ENCODE measurements at regions not wholly inside any gene's neighbourhood (a gene's known extent, or its start where the extent isn't known, plus 50 kb on each side); places are given as distances from the start of the nearest gene placed in this dataset.
"Not testable (repeated sequence)": the region's sequence is repeated elsewhere in the genome, so short reads cannot be mapped to it uniquely, and the experiment has no call there.

- Mint-ChIP-seq H3K36me3 (ENCODE audit: insufficient read depth, unreplicated experiment) (no peaks in the 10 kb centered on the region), H3K4me3 (ENCODE audit: unreplicated experiment) (no peak overlapping the region), H3K4me1 (ENCODE audit: low read depth, unreplicated experiment) (no peaks in the 10 kb centered on the region), H3K9me3 (ENCODE audit: unreplicated experiment) (no peaks in the 10 kb centered on the region), H3K27me3 (ENCODE audit: insufficient read depth, unreplicated experiment) (peaks cover 3% of the 10 kb centered on the region), H3K27ac (ENCODE audit: unreplicated experiment) (no peak overlapping the region)
- Histone ChIP-seq H3K9me3 (no peaks in the 10 kb centered on the region), H3K27me3 (replicated peaks; ENCODE audit: control insufficient read depth, insufficient read depth, low read length) (no peaks in the 10 kb centered on the region; the same call in 1 of the 2 replicates), H3K36me3 (ENCODE audit: control insufficient read depth, insufficient read depth, low read length) (no peaks in the 10 kb centered on the region), H3K4me1 (no peaks in the 10 kb centered on the region), H3K4me3 (ENCODE audit: low read depth, low read length) (no peak overlapping the region)
- CTCF ChIA-PET, result no interaction called here
- TF ChIP-seq CTCF (IDR thresholded peaks at IDR 0.05; ENCODE audit: insufficient read depth in 1 of 2, low read depth in 1 of 2, low read length in 1 of 2, severe bottlenecking in 1 of 2, unreplicated experiment in 1 of 2), result no peak
- BruUV-seq (replicated peaks), result no TSS peak
- DNase-seq, result no peak
- intact Hi-C loops (cut with micrococcal nuclease; ENCODE audit: unreplicated experiment), result no loop called here
- POLR2A ChIA-PET, result no interaction called here
These were observed 198.9 kb upstream of the SLC16A7 start for GRCh38 chr12:59396919-59397318.

- Histone ChIP-seq H3K27me3 (replicated peaks; ENCODE audit: control insufficient read depth, insufficient read depth, low read length) (no peaks in the 10 kb centered on the region; the same call in 1 of the 2 replicates), H3K9me3 (no peaks in the 10 kb centered on the region), H3K4me1 (no peaks in the 10 kb centered on the region), H3K4me3 (ENCODE audit: low read depth, low read length) (no peak overlapping the region), H3K36me3 (ENCODE audit: control insufficient read depth, insufficient read depth, low read length) (no peaks in the 10 kb centered on the region)
- POLR2A ChIA-PET, result no interaction called here
- CTCF ChIA-PET, result no interaction called here
- Mint-ChIP-seq H3K9me3 (ENCODE audit: unreplicated experiment) (no peaks in the 10 kb centered on the region), H3K4me1 (ENCODE audit: low read depth, unreplicated experiment) (no peaks in the 10 kb centered on the region), H3K27ac (ENCODE audit: unreplicated experiment) (no peak overlapping the region), H3K36me3 (ENCODE audit: insufficient read depth, unreplicated experiment) (no peaks in the 10 kb centered on the region), H3K27me3 (ENCODE audit: insufficient read depth, unreplicated experiment) (peaks cover 3% of the 10 kb centered on the region), H3K4me3 (ENCODE audit: unreplicated experiment) (no peak overlapping the region)
- no peak for DNase-seq
- no peak for TF ChIP-seq CTCF (IDR thresholded peaks at IDR 0.05; ENCODE audit: insufficient read depth in 1 of 2, low read depth in 1 of 2, low read length in 1 of 2, severe bottlenecking in 1 of 2, unreplicated experiment in 1 of 2)
- no TSS peak for BruUV-seq (replicated peaks)
- intact Hi-C loops (cut with micrococcal nuclease; ENCODE audit: unreplicated experiment), result no loop called here
These were observed 199.3 kb upstream of the SLC16A7 start for GRCh38 chr12:59396519-59396918.

- H3K36me3 ChIP-seq (ENCODE audit: control insufficient read depth, insufficient read depth, low read length); BruUV-seq (replicated peaks); H3K4me3 Mint-ChIP-seq (ENCODE audit: unreplicated experiment); H3K36me3 Mint-ChIP-seq (ENCODE audit: insufficient read depth, unreplicated experiment); H3K27ac Mint-ChIP-seq (ENCODE audit: unreplicated experiment); POLR2A ChIA-PET; H3K9me3 ChIP-seq; H3K4me1 Mint-ChIP-seq (ENCODE audit: low read depth, unreplicated experiment); intact Hi-C loops (cut with micrococcal nuclease; ENCODE audit: unreplicated experiment); H3K4me3 ChIP-seq (ENCODE audit: low read depth, low read length); CTCF ChIA-PET; DNase-seq; H3K4me1 ChIP-seq; H3K9me3 Mint-ChIP-seq (ENCODE audit: unreplicated experiment); H3K27me3 ChIP-seq (replicated peaks; ENCODE audit: control insufficient read depth, insufficient read depth, low read length): not testable (repeated sequence)
- H3K27me3 Mint-ChIP-seq (ENCODE audit: insufficient read depth, unreplicated experiment), result peaks cover 11% of the 10 kb centered on the region
These were observed 200.5 kb upstream of the SLC16A7 start for GRCh38 chr12:59395310-59395709.

- no peaks in the 10 kb centered on the region for H3K36me3 Mint-ChIP-seq (ENCODE audit: insufficient read depth, unreplicated experiment)
- no peak overlapping the region for H3K4me3 ChIP-seq (ENCODE audit: low read depth, low read length)
- H3K27me3 ChIP-seq (replicated peaks; ENCODE audit: control insufficient read depth, insufficient read depth, low read length), result no peaks in the 10 kb centered on the region
- no TSS peak for BruUV-seq (replicated peaks)
- ChIA-PET CTCF (no interaction called here), POLR2A (no interaction called here)
- H3K4me1 Mint-ChIP-seq (ENCODE audit: low read depth, unreplicated experiment), result no peaks in the 10 kb centered on the region
- no peaks in the 10 kb centered on the region for H3K4me1 ChIP-seq
- H3K36me3 ChIP-seq (ENCODE audit: control insufficient read depth, insufficient read depth, low read length), result no peaks in the 10 kb centered on the region
- intact Hi-C loops (cut with micrococcal nuclease; ENCODE audit: unreplicated experiment), result no loop called here
- DNase-seq, result no peak
- H3K9me3 ChIP-seq, result no peaks in the 10 kb centered on the region
- no peak overlapping the region for H3K27ac Mint-ChIP-seq (ENCODE audit: unreplicated experiment)
- H3K27me3 Mint-ChIP-seq (ENCODE audit: insufficient read depth, unreplicated experiment), result peaks cover 11% of the 10 kb centered on the region
- no peak for TF ChIP-seq CTCF (IDR thresholded peaks at IDR 0.05; ENCODE audit: insufficient read depth in 1 of 2, low read depth in 1 of 2, low read length in 1 of 2, severe bottlenecking in 1 of 2, unreplicated experiment in 1 of 2)
- no peak overlapping the region for H3K4me3 Mint-ChIP-seq (ENCODE audit: unreplicated experiment)
- no peaks in the 10 kb centered on the region for H3K9me3 Mint-ChIP-seq (ENCODE audit: unreplicated experiment)
These were observed 202.3 kb upstream of the SLC16A7 start for GRCh38 chr12:59393506-59393905.

All from Caco-2 (cell line).